ENCODE measurements at regions not wholly inside any gene's neighbourhood (a gene's known extent, or its start where the extent isn't known, plus 50 kb on each side); places are given as distances from the start of the nearest gene placed in this dataset.

- H3K36me3 Mint-ChIP-seq (ENCODE audit: low read depth, unreplicated experiment) = no peaks in the 10 kb centered on the region
- H3K9me3 Mint-ChIP-seq (ENCODE audit: unreplicated experiment) = no peaks in the 10 kb centered on the region
- DNase-seq (ENCODE audit: low spot score) = no peak
- H3K27me3 Mint-ChIP-seq (ENCODE audit: unreplicated experiment) = peaks cover 1% of the 10 kb centered on the region
- no peak overlapping the region for H3K4me3 Mint-ChIP-seq (ENCODE audit: unreplicated experiment)
- no peak for TF ChIP-seq CTCF (IDR thresholded peaks at IDR 0.05; ENCODE audit: unreplicated experiment)
- H3K4me1 Mint-ChIP-seq (ENCODE audit: unreplicated experiment) = peaks cover 2% of the 10 kb centered on the region
- H3K27ac Mint-ChIP-seq (ENCODE audit: unreplicated experiment) = no peak overlapping the region
Observed at GRCh38 chr14:26395726-26396125, 202.1 kb downstream of the NOVA1 start.

GRCh38 chr14:26394150-26394810 is 203.6 kb downstream of the NOVA1 start:
- Mint-ChIP-seq H3K4me1 (ENCODE audit: unreplicated experiment) (peaks cover 10% of the 10 kb centered on the region), H3K27me3 (ENCODE audit: unreplicated experiment) (peaks cover 1% of the 10 kb centered on the region), H3K27ac (ENCODE audit: unreplicated experiment) (no peak overlapping the region), H3K36me3 (ENCODE audit: low read depth, unreplicated experiment) (no peaks in the 10 kb centered on the region), H3K9me3 (ENCODE audit: unreplicated experiment) (no peaks in the 10 kb centered on the region), H3K4me3 (ENCODE audit: unreplicated experiment) (no peak overlapping the region)
- no peak for DNase-seq (ENCODE audit: low spot score)
- TF ChIP-seq CTCF (IDR thresholded peaks at IDR 0.05; ENCODE audit: unreplicated experiment) = no peak

- no peak for DNase-seq (ENCODE audit: low spot score)
- TF ChIP-seq CTCF (IDR thresholded peaks at IDR 0.05; ENCODE audit: unreplicated experiment) = no peak
- Mint-ChIP-seq H3K27ac (ENCODE audit: unreplicated experiment) (no peak overlapping the region), H3K9me3 (ENCODE audit: unreplicated experiment) (no peaks in the 10 kb centered on the region), H3K36me3 (ENCODE audit: low read depth, unreplicated experiment) (no peaks in the 10 kb centered on the region), H3K4me1 (ENCODE audit: unreplicated experiment) (peaks cover 22% of the 10 kb centered on the region), H3K27me3 (ENCODE audit: unreplicated experiment) (peaks cover 2% of the 10 kb centered on the region), H3K4me3 (ENCODE audit: unreplicated experiment) (no peak overlapping the region)
Observed at GRCh38 chr14:26392498-26392897, 205.3 kb downstream of the NOVA1 start.

GRCh38 chr14:26389646-26390508 is 208.0 kb downstream of the NOVA1 start:
- no peak overlapping the region for H3K4me3 Mint-ChIP-seq (ENCODE audit: unreplicated experiment)
- peaks cover 2% of the 10 kb centered on the region for H3K27me3 Mint-ChIP-seq (ENCODE audit: unreplicated experiment)
- H3K36me3 Mint-ChIP-seq (ENCODE audit: low read depth, unreplicated experiment) = no peaks in the 10 kb centered on the region
- no peaks in the 10 kb centered on the region for H3K9me3 Mint-ChIP-seq (ENCODE audit: unreplicated experiment)
- TF ChIP-seq CTCF (IDR thresholded peaks at IDR 0.05; ENCODE audit: unreplicated experiment) = no peak
- H3K27ac Mint-ChIP-seq (ENCODE audit: unreplicated experiment) = no peak overlapping the region
- H3K4me1 Mint-ChIP-seq (ENCODE audit: unreplicated experiment) = peaks cover 26% of the 10 kb centered on the region
- DNase-seq (ENCODE audit: low spot score) = no peak

GRCh38 chr14:26385310-26385709 is 212.5 kb downstream of the NOVA1 start:
- H3K4me3 Mint-ChIP-seq (ENCODE audit: unreplicated experiment) = no peak overlapping the region
- H3K4me1 Mint-ChIP-seq (ENCODE audit: unreplicated experiment) = peaks cover 27% of the 10 kb centered on the region
- TF ChIP-seq CTCF (IDR thresholded peaks at IDR 0.05; ENCODE audit: unreplicated experiment) = no peak
- peaks cover 2% of the 10 kb centered on the region for H3K27me3 Mint-ChIP-seq (ENCODE audit: unreplicated experiment)
- no peaks in the 10 kb centered on the region for H3K9me3 Mint-ChIP-seq (ENCODE audit: unreplicated experiment)
- H3K27ac Mint-ChIP-seq (ENCODE audit: unreplicated experiment) = no peak overlapping the region
- DNase-seq (ENCODE audit: low spot score) = no peak
- H3K36me3 Mint-ChIP-seq (ENCODE audit: low read depth, unreplicated experiment) = no peaks in the 10 kb centered on the region

Data from endothelial cell (in vitro differentiated cells).